Breast epithelium (tissue), 4 donors: ENCODE measurements at regions not wholly inside any gene's neighbourhood (a gene's known extent, or its start where the extent isn't known, plus 50 kb on each side); places are given as distances from the start of the nearest gene placed in this dataset.

Experiments used
- DNase-seq, 2 donors: peaks; one replicate each; pipeline ENCODE4 v3.0.0-alpha.2; 2019; ENCODE audit warnings: low spot score in 2 of 2
- H3K27ac ChIP-seq, 2 donors: fragments of 200-600 bp; sonication (generic) in 1 of 2; one replicate each; pipeline ENCODE4 v1.5.1; 2016 to 2019; ENCODE audit warnings: mild to moderate bottlenecking in 1 of 2
- H3K27me3 ChIP-seq, 2 donors: fragments of 200-600 bp; sonication (generic) in 1 of 2; one replicate each; pipeline versions ENCODE4 v1.5.1 to v1.6.0; 2017 to 2019; ENCODE audit warnings: control low read depth in 1 of 2, mild to moderate bottlenecking in 1 of 2
- H3K36me3 ChIP-seq: fragments of 200-600 bp; one replicate; pipeline ENCODE4 v1.5.1; 2019
- H3K4me1 ChIP-seq, 2 donors: fragments of 200-600 bp; sonication (generic); one replicate each; pipeline ENCODE4 v1.5.1; 2016 to 2019; ENCODE audit warnings: control low read depth in 1 of 2
- H3K4me3 ChIP-seq, 3 donors: fragments of 200-600 bp; sonication (generic); 1 replicate in 2 of 3; 2 replicates in 1 of 3; pipeline ENCODE4 v1.5.1; 2016 to 2019; ENCODE audit warnings: mild to moderate bottlenecking in 3 of 3, moderate library complexity in 2 of 3
- H3K9me3 ChIP-seq, 2 donors: fragments of 200-600 bp; sonication (generic) in 1 of 2; one replicate each; pipeline ENCODE4 v1.5.1; 2016 to 2019; ENCODE audit warnings: control low read depth in 1 of 2
- CTCF ChIP-seq, 3 donors: fragments of 450-650 bp; IDR thresholded peaks; one replicate each; pipeline ENCODE4 v1.5.1; 2016 to 2017; ENCODE audit warnings: antibody characterized with exemption in 3 of 3, mild to moderate bottlenecking in 3 of 3, moderate library complexity in 3 of 3
- POLR2A ChIP-seq: fragments of 450-650 bp; IDR thresholded peaks from one replicate; pipeline ENCODE4 v1.6.1; 2016; ENCODE audit warnings: antibody characterized with exemption, mild to moderate bottlenecking, moderate library complexity
- POLR2AphosphoS5 ChIP-seq, 3 donors: sonication (generic); formaldehyde crosslinking; IDR thresholded peaks; one replicate each; pipeline ENCODE4 v1.6.1; 2017; ENCODE audit warnings: antibody characterized with exemption in 3 of 3
- intact Hi-C: fragments of 100-400 bp; cut with DNase I; formaldehyde crosslinking; loops from one replicate; pipeline ENCODE4 v1.15.1; 2023; ENCODE audit warnings: low total_unique reads

- Histone ChIP-seq H3K27ac (no peak overlapping the region), H3K9me3 (peaks cover 0 to 5% of the 10 kb centered on the region in 2 donors), H3K36me3 (no peaks in the 10 kb centered on the region), H3K4me1 (no peaks in the 10 kb centered on the region), H3K4me3 (no peak overlapping the region), H3K27me3 (no peaks in the 10 kb centered on the region)
- no peak for TF ChIP-seq POLR2A
- TF ChIP-seq POLR2AphosphoS5 (IDR thresholded peaks at IDR 0.05), result no peak
- TF ChIP-seq CTCF (IDR thresholded peaks at IDR 0.05), result no peak
- no peak for DNase-seq
- intact Hi-C loops, result no loop called here
These were observed 322.1 kb upstream of the AUTS2 start for GRCh38 chr7:69276011-69276729.

GRCh38 chr7:69277366-69277765 lies 320.9 kb upstream of the AUTS2 start:
- TF ChIP-seq POLR2A (no peak), POLR2AphosphoS5 (IDR thresholded peaks at IDR 0.05) (no peak), CTCF (IDR thresholded peaks at IDR 0.05) (no peak)
- Histone ChIP-seq H3K27ac (no peak overlapping the region), H3K36me3 (no peaks in the 10 kb centered on the region), H3K4me3 (no peak overlapping the region), H3K27me3 (no peaks in the 10 kb centered on the region), H3K9me3 (peaks cover 0 to 5% of the 10 kb centered on the region in 2 donors), H3K4me1 (no peaks in the 10 kb centered on the region)
- DNase-seq, result no peak
- intact Hi-C loops, result no loop called here

DNA sequence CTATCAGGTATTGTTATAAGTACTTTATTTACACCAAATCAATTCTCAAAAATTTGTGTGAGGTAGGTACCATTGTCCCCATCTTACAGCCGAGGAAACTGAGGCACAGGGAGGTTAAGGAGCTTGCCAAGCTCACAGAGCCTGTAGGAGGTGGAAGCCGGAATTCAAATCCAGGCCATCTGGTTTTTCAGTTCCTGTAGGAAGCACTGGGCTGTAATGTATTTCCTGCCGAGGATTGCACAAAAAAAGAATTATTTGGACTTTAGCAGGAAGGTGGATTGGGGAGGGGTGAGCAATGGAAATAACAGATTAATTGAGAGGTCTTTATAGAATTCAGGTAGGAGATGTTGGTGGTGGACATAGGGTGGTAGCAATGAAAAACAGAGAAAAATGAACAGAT lies 315.3 kb upstream of the AUTS2 start:
- Histone ChIP-seq H3K4me3 (peak overlapping the region in 1 of 3 donors; percentile 35), H3K9me3 (no peaks in the 10 kb centered on the region), H3K27me3 (no peaks in the 10 kb centered on the region), H3K27ac (peak overlapping the region; percentile 17 to 68), H3K4me1 (peaks cover 0 to 3% of the 10 kb centered on the region in 2 donors), H3K36me3 (no peaks in the 10 kb centered on the region)
- no peak for TF ChIP-seq POLR2AphosphoS5 (IDR thresholded peaks at IDR 0.05)
- no peak for TF ChIP-seq POLR2A
- no peak for TF ChIP-seq CTCF (IDR thresholded peaks at IDR 0.05)
- intact Hi-C loops, result no loop called here
- DNase-seq, result no peak

GRCh38 chr7:69283421-69283820 lies 314.9 kb upstream of the AUTS2 start:
- no peaks in the 10 kb centered on the region for H3K9me3 ChIP-seq
- peak overlapping the region in 1 of 3 donors; percentile 35 for H3K4me3 ChIP-seq
- H3K4me1 ChIP-seq, result peaks cover 0 to 3% of the 10 kb centered on the region in 2 donors
- peak overlapping the region; percentile 17 to 68 for H3K27ac ChIP-seq
- intact Hi-C loops, result no loop called here
- peak in 1 of 2 donors; percentile 30 for DNase-seq
- no peaks in the 10 kb centered on the region for H3K27me3 ChIP-seq
- TF ChIP-seq POLR2AphosphoS5 (IDR thresholded peaks at IDR 0.05) (no peak), POLR2A (no peak), CTCF (IDR thresholded peaks at IDR 0.05) (no peak)
- no peaks in the 10 kb centered on the region for H3K36me3 ChIP-seq

GRCh38 chr7:69285854-69286253 lies 312.4 kb upstream of the AUTS2 start:
- TF ChIP-seq POLR2A, result no peak
- no peaks in the 10 kb centered on the region for H3K9me3 ChIP-seq
- no peak overlapping the region for H3K27ac ChIP-seq
- H3K36me3 ChIP-seq, result no peaks in the 10 kb centered on the region
- no peaks in the 10 kb centered on the region for H3K27me3 ChIP-seq
- H3K4me1 ChIP-seq, result peaks cover 0 to 3% of the 10 kb centered on the region in 2 donors
- intact Hi-C loops, result no loop called here
- no peak for DNase-seq
- no peak overlapping the region for H3K4me3 ChIP-seq
